NCI-H460 (cell line): ENCODE measurements at regions not wholly inside any gene's neighbourhood (a gene's known extent, or its start where the extent isn't known, plus 50 kb on each side); places are given as distances from the start of the nearest gene placed in this dataset.

Source experiments
- DNase-seq: peaks from one replicate; pipeline ENCODE4 v3.0.0-alpha.2; 2016; ENCODE audit warnings: low read depth; ENCODE audit errors: extremely low read depth

DNA sequence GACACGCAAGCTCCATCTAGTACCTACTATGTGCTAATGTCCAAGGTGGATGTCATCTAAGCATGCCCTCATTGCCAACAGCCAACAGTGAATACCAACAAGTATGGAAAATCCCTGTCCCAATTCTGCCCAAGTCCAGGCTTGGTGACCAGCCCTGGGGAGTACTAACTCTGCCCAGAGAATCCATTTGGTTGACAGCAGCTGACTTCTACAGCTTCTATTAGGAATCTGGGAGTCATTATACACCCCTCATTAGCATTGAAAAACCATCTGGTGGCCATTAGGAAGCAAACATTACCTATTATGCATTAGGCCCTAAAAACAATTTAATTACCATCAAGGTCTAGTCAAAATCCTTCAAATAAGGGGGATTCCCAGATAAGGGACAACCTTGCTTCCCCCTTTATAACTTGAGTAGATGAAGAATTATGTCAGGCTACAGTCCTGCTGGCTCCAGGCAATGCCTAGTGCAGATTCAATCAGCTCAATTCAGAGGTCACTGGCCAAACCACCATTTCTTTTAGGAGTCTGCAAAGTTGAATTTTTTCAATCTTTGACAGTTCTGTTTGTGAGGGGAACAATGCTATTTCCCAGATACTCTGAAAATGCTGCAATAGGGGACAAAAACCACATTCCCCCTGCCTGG lies 228.0 kb upstream of the LDB2 start:
- no peak for DNase-seq

DNA sequence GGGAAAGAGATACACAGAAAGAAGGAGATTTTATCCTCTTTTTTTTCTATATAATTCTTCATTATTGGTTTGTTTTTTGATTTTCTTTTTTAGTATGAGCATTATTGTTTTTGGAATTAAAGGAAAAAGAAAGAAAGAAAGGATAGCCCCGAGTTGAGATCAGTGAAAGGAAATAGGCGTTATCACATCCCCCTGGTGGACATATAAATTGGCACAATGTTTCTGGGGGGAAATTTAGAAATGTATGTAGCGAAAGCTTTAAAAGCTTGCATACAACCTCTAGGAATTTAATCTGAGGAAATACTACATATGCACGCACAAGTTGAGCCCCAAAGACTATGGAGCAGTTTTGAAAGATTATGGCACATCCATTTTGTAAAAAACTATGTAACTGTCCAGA lies 226.3 kb upstream of the LDB2 start:
- DNase-seq, result no peak

DNA sequence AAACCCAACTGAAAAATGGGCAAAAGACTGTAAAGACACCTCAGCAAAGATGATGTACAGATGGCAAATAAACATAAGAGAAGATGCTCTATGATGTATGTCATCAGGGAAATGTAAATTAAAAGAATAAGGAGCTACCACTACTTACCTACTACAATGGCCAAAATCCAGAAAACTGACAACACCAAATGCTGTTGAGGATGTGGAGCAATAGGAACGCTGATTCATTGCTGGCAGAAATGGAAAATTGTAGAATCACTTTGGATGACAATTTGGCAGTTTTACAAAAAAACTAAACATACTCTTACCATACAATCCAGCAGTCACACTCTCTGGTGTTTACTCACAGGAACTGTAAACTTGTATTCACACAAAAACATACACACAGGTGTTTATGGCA lies 222.3 kb upstream of the LDB2 start:
- no peak for DNase-seq

DNA sequence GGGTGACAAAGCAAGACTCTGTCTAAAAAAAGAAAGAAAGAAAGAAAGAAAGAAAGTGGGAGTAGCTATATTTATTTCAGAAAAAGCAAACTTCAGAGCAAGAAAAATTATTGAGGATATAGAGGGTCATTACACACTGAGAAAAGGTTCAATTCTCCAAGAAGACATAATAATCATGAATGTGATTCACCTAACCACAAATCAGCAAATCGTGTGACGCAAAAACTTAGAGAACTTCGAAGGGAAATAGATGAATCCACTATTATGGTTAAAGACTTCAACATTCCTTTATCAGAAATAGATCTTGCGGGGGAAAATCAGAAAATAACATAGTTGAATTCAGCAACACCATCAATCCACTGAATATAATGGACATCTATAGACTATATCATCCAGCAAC lies 219.3 kb upstream of the LDB2 start:
- no peak for DNase-seq

DNA sequence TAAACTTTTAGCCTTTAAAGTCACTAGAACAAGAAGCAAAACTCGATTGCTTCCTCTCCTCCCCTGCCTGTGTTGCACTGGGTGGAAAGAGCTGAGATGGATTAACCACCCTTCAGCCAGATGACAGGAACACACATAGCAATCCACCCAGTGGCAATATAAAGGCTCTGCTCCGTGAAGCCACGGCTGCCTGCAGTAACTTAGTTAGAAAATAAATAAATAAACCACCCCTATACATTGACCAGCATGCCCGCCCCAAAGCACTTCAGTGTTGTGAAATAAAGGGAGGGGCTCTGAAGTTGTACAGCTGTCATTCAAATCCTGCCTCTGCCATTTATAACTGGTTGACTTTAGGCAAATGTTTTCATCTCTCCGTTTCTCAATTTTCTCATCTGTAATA lies 217.1 kb upstream of the LDB2 start:
- no peak for DNase-seq

DNA sequence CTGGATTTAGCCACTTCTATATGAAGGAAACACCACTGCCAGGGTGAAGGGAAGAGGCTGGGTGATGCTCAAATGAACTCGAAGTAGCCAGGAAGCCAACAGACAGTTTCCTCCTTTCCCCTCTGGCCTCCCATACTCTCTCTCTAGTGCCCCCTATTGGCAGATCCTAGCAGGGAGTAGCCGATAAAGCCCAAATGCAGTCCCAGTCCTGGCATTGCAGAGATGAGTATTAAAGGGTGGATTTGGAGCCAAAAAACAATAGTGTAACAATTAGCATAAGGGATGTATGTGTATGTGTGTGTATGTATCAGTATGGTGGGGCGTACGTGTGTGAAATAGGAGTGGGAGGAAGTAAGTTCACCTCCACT lies 213.8 kb upstream of the LDB2 start:
- DNase-seq, result no peak

DNA sequence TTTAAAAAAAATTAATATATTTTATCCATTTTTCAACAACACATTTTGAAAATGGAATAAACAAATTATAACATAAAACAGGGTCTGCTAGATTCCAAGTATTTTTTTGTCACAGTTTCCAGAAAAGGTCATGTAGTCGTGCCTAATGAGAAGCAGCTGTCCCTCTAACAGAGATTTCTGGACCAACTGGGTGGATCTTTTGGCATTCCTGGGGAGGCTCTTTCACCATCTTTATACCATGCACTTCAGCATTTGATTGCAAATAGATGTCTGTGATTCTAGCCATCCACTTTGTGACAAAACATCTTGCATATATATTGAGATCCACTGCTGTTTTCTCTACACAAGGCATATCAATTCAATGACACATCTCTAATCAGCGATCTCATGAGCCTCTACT lies 210.7 kb upstream of the LDB2 start:
- DNase-seq, result no peak

DNA sequence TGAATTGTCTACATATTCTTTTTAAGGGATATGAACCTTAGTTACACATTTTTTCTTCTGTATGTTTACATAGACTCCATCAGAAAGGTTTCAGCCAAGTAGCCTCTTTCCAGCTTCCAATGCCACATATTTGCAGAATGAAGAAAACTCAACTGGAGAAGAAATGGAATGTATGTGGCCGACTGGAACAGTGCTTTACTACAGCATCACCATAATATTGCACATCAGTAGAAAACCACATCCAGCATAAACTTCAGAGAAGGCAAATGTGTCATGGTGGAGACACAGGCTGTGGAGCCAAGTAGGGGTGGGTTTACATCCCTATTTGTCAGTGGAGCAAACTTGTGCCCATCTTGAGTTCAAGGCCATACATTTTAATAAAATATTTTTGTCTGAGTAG lies 204.8 kb upstream of the LDB2 start:
- DNase-seq, result no peak

DNA sequence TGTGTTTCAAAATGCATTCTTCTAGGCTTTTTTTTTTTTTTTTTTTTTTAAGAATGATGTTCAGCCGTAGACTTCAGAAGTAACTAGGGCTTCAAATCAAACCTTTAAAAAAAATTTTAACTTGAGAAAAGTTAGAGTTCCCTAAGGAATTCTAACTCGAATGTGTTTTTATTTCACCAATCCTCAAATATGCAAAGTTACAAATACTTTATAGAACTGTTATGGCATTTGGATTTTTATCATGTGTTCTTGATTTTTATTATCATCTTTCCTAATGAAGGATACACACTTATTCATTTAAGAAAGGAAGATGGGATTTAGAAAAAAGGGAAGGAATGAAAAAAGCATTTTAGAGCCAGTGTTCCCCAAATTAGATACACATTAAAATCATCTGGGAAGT lies 200.6 kb upstream of the LDB2 start:
- no peak for DNase-seq

DNA sequence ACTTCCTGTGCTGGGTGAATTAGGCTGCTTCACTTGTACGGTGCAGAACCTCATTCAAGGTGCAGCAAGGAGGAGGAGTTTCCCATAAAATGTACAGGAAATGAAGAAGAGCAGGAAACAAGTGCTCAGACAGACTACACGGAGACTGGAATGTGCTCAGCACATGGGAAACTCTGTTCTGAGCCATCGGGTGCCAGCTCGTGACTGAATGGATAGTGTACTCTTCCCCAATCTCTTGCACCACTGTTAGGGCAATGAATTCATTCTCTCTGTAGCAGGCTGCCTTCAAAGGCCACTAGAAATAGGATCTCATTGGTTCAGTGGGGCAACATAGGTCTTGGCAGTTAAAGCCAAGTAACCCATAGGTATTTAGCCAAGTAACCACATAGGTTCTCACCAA lies 200.0 kb upstream of the LDB2 start:
- no peak for DNase-seq

DNA sequence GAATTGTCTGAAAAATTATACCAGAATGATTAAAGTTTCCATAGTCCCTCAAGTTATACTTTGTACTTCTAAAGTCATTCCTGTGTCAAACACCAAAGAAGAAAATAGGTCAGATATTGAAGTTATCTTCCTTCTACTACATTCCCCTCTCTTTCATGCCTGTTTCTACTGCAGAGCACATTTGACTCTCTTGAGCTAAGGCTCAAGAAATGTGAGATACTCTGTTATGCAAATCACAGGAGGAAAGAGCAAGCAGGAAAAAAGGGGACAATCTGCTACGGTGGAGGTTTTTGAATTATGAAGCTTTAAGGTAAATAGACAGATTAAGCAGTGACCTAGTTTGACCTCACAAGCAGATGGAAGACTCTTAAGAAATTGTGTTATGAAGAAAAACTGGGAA lies 198.9 kb upstream of the LDB2 start:
- DNase-seq, result no peak

DNA sequence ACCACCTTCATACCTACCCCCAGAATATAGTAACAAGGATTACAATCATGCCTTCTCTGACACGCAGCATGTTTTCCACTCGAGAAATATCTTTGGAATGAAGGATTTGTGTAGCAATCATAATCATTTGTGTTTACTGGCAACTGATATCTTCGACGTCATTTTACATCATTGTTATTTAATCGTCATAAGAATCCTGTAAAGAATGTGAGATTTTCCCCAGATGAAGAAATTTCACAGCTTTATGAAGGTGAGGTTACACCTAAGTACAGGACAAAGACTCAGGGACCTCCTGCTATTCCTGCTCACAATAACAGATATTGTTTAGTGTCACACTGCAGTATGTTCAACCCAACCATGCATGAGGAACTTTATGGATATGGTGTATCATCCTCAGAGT lies 198.2 kb upstream of the LDB2 start:
- DNase-seq, result no peak

DNA sequence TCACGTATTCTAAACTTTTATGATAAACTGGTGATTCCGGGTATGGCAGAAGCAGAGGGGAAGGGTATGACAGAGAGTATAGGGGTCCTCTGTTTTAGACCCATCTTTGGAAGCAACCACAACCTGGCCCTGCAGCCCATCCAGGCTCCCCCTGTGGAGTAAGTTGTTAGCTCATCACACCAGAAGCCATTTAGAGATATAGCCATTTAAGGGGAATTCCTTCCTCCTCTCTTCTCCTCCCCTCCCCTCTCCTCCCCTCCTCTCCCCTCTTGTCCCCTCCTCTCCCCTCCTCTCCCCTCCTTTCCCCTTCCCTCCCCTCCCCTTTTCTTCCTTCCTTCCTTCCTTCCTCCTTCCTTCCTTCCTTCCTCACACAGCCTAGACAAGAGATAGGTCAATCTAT lies 197.3 kb upstream of the LDB2 start:
- DNase-seq, result no peak

DNA sequence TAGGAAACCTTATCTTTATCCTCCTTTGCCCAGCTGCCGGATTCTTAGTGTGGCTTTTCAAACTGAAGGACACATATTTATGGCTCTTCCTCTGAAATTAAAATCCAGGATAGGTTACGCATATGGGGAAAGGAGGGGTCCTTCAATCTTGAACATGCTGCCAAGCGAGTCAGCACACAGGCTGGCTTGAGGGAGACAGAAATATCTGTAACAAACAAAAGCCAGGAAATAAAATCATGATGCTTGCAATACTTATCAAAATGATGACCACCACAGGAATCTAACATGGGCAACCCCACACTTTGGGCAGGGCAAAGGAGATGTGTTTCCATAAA lies 196.4 kb upstream of the LDB2 start:
- no peak for DNase-seq

DNA sequence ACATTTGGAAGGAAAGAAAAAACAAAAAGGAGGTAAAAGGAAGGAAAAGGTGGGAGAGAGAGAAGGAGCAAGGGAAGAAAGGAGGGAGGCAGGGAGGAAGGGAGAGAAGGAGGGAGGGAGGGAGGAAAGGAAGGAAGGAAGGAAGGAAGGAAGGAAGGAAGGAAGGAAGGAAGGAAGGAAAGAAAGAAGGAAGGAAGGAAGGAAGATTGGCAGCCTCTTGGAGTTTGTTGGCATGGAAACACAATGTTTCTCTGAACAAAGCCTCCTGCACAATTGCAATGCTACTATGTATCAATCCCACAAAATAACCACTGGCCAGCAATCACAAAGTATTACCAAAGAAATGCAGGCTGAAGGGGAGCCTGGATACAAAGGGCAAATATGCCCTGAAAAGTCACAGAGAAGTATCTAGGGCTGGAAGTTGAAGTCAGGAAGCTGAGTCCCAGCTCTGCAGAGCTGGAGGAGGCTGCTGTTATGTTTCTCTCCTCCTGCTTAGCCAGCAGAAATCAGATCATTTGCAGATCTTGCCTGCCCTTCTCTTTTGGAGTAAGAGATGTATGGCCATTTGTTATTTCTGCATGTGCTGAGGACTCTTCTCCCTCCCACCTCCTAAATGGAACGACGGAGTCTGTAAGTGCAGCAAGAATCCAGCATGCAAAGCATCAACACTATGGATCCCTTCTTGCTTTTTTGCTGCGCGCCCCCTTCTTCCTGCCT lies 195.9 kb upstream of the LDB2 start:
- DNase-seq, result no peak

DNA sequence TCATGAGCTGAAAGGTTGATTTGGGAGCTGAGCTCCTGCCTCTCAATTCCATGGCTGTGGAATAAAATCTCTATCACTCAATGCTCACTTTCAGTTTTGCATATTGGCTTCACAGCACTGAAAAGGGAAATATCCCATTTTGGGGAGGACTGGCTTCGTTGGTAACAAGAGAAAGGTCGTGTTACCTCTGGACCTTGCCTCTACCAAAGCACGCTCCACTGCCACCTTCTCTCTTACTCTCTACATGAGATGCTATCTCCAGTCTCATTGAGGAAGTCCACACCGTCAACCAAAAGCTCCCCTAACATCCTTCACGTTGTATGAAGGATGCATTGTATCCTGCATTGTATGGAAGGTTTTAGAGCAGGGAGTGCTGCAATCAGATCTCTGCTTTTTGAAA lies 195.0 kb upstream of the LDB2 start:
- no peak for DNase-seq

DNA sequence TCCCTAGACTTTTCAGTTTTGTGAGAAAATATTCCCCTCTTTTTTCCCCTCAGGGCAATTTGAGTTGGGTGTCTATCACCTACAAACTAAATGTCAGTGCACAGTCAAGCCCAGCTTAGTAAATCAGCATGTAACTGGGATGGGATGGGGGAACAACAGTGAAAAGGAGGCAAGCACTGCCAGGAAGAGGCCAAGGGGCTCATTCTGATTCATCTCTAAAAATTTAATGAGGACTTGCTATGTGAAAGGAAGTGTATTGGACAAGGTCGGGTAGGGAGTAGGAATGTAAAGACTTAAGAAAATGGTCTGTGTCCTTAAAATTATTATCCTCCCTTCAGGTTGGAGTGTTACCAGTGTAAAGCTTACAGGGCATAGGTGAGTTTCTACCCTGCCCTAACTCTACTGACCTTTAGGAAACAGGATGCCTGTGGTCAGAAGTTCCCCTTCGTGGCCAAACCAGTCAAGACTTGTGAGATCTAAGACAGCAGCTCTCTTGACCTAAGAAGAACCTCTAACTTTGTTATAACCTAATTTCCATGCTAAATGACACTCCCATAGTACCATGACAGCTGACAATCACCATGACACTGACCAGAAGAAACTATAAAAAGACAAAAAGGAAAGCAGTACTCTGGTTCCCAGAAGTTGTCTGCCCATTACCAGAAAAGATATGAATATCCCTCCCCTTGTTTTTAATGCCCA lies 194.4 kb upstream of the LDB2 start:
- no peak for DNase-seq

DNA sequence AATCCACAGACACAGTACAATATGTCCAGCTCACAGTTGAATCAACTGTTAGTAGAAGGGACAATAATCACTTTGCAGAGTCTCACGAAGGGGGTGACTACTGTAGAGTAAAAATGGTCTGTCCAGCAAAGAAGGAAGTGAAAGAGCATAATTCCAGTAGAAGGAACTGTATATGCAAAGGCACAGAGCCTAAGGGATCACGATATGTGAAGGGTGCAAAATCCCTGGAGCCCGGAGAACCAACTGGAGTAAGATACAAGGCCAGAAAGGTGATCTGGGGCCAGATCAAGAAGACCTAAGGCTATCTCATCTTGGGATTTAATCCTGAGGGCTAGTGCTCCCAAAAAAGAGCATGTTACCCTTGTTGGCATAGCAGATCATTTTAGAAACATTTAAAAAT lies 192.7 kb upstream of the LDB2 start:
- no peak for DNase-seq

DNA sequence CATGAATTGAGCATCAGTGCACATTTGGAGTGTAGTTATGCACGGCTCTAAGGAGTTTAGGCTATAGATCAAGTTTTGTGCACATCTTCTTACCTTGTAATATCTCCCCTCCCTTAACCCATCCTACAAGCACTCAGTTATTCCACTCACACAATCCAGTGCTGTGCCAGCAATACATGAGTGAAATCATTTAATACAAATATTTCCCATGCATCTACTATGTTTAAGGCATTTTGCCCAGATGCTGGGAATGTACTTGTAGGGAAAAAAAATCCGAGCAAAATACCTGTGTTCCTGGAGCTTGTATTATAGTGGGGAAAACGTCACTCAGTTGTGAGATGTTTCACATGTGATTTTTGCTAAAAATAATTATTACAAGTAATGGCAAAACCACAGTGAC lies 191.6 kb upstream of the LDB2 start:
- DNase-seq, result no peak

DNA sequence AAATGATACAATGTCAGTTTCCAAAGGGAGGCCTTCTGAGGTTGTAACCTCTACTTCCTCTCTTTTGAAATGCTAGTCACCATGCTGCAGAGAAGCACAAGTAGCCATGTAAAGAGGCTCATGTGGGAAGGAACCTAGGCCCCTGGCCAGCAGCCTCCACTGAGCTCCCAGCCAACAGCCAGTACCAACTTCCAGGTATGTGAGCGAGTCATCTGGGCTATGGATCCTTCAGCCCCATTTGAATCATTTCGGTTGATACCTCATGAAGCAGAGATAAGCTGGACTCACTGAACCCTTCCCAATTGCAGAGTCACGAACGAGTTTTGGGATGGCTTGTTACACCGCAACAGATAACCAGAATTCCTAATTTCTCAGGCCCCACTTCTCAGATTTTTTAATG lies 187.0 kb upstream of the LDB2 start:
- no peak for DNase-seq

DNA sequence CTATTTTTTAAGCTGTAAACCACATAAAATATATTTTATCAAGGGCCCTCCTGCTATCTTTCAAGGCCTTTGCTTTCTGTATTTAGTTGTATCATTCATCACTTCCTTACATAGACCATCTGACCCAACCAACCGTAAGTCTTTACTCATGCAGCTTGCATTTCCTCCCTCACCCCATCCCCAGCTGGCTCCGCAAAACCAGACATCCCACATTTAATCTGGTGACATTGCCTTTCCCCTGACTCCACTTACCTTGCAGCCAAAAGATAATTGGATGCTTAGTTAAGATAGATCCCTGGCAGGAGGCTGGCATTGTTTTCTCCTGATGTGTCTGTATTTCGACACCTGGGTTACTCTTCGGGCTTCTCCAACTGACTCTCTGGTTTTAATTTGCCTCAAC lies 183.7 kb upstream of the LDB2 start:
- no peak for DNase-seq

DNA sequence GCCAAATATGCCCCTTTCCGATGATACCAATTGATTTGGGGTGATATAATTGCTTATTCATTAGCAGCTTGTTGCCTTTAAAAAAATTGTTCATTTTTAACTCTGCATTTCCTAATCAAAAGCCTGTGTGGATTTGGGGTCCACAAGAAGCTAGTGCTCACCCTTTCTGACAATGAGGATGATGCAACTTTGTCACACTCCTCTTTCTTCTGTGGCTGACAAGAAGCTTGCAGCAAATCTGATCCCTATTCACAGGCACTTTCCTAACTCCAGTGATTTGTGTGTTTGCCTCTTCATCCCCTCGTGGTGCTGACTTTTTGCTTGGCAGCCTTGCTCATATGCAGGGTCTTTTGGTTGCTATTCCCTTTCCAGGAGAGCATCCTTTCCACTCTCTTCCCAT lies 182.7 kb upstream of the LDB2 start:
- DNase-seq, result no peak

DNA sequence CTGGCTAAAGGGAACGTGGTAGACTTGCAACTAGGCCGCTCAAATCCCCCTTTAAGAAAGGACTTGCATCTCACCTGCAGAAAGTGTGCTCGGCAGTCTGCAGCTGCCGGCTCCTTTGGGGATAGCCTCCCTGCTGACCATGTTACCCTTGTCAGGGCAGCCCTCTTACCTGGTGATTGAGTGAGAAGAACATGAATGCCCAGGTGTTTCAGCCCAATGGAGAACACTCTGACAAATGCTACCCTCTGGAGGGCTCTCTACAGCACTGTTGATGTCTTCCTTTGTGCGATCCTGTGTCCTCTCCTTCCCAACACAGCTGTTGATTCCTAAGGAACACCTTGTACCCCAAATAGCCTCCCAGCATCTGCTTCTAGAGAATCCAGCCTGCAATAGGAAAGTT lies 178.7 kb upstream of the LDB2 start:
- no peak for DNase-seq
